MM.1S (cell line): ENCODE measurements at regions not wholly inside any gene's neighbourhood (a gene's known extent, or its start where the extent isn't known, plus 50 kb on each side); places are given as distances from the start of the nearest gene placed in this dataset.

ENCODE experiments used
- EZH2 ChIP-seq: fragments of 300-600 bp; sonication (generic); optimal IDR thresholded peaks from 2 replicates; pipeline ENCODE3; 2017; ENCODE audit warnings: low read depth, mild to moderate bottlenecking, antibody characterized with exemption, low read length, mixed read lengths
- EZH2phosphoT487 ChIP-seq: fragments of 300-600 bp; sonication (generic); IDR thresholded peaks from 2 replicates; pipeline ENCODE4 v1.6.1; 2018; ENCODE audit warnings: antibody characterized with exemption, low read length
- TF ChIP-seq, protein P1 (sequence below): fragments of 300-600 bp; sonication (generic); IDR thresholded peaks from 2 replicates; pipeline ENCODE4 v1.5.1; 2016; ENCODE audit warnings: antibody characterized with exemption, low read length, mixed read lengths

DNA sequence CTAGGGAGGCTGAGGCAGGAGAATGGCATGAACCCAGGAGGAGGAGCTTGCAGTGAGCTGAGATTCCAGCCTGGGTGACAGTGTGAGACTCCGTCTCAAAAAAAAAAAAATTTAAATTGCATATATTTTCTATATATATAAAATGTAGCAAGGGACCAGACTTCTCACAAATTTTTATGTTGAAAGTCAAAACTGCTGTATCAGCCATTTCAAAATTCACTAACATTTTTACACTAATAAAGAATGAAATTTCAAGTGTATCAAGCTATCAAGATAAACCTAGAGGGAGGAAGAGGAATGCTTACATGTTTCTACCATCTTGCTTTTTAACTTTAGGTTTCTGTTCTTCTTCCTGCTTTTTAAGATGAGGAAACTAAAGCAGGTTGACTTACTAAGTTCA is 464.0 kb downstream of the KCNJ3 start:
- TF ChIP-seq, protein P1, sequence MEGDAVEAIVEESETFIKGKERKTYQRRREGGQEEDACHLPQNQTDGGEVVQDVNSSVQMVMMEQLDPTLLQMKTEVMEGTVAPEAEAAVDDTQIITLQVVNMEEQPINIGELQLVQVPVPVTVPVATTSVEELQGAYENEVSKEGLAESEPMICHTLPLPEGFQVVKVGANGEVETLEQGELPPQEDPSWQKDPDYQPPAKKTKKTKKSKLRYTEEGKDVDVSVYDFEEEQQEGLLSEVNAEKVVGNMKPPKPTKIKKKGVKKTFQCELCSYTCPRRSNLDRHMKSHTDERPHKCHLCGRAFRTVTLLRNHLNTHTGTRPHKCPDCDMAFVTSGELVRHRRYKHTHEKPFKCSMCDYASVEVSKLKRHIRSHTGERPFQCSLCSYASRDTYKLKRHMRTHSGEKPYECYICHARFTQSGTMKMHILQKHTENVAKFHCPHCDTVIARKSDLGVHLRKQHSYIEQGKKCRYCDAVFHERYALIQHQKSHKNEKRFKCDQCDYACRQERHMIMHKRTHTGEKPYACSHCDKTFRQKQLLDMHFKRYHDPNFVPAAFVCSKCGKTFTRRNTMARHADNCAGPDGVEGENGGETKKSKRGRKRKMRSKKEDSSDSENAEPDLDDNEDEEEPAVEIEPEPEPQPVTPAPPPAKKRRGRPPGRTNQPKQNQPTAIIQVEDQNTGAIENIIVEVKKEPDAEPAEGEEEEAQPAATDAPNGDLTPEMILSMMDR: no peak
- TF ChIP-seq EZH2 (no peak), EZH2phosphoT487 (no peak)
